ENCODE measurements at regions not wholly inside any gene's neighbourhood (a gene's known extent, or its start where the extent isn't known, plus 50 kb on each side); places are given as distances from the start of the nearest gene placed in this dataset.

GRCh38 chr2:67725731-67726130 is 328.6 kb downstream of the ETAA1 start:
- TF ChIP-seq, protein P1, sequence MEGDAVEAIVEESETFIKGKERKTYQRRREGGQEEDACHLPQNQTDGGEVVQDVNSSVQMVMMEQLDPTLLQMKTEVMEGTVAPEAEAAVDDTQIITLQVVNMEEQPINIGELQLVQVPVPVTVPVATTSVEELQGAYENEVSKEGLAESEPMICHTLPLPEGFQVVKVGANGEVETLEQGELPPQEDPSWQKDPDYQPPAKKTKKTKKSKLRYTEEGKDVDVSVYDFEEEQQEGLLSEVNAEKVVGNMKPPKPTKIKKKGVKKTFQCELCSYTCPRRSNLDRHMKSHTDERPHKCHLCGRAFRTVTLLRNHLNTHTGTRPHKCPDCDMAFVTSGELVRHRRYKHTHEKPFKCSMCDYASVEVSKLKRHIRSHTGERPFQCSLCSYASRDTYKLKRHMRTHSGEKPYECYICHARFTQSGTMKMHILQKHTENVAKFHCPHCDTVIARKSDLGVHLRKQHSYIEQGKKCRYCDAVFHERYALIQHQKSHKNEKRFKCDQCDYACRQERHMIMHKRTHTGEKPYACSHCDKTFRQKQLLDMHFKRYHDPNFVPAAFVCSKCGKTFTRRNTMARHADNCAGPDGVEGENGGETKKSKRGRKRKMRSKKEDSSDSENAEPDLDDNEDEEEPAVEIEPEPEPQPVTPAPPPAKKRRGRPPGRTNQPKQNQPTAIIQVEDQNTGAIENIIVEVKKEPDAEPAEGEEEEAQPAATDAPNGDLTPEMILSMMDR (IDR thresholded peaks at IDR 0.05): no peak
- no peak for TF ChIP-seq POLR2A (IDR thresholded peaks at IDR 0.05; ENCODE audit: low read depth)
